IPS-15b (cell line): ENCODE measurements at regions not wholly inside any gene's neighbourhood (a gene's known extent, or its start where the extent isn't known, plus 50 kb on each side); places are given as distances from the start of the nearest gene placed in this dataset.

Experiments used
- H3K27me3 ChIP-seq: one replicate; pipeline ENCODE4 v1.6.1; 2013; ENCODE audit warnings: low read length; ENCODE audit not compliant: control insufficient read depth, insufficient read depth
- H3K36me3 ChIP-seq: one replicate; pipeline ENCODE4 v1.6.1; 2013; ENCODE audit warnings: low read length; ENCODE audit not compliant: control insufficient read depth, insufficient read depth
- H3K4me1 ChIP-seq: one replicate; pipeline ENCODE4 v1.6.1; 2013; ENCODE audit warnings: mild to moderate bottlenecking, low read length; ENCODE audit not compliant: control insufficient read depth, insufficient read depth
- H3K4me3 ChIP-seq: one replicate; pipeline ENCODE4 v1.5.1; 2013; ENCODE audit warnings: low read depth, low read length
- H3K9ac ChIP-seq: one replicate; pipeline ENCODE4 v1.6.1; 2013; ENCODE audit warnings: low read depth, mild to moderate bottlenecking, low read length
- H3K9me3 ChIP-seq: one replicate; pipeline ENCODE4 v1.6.1; 2013; ENCODE audit warnings: mild to moderate bottlenecking, low read length; ENCODE audit not compliant: control insufficient read depth, insufficient read depth

DNA sequence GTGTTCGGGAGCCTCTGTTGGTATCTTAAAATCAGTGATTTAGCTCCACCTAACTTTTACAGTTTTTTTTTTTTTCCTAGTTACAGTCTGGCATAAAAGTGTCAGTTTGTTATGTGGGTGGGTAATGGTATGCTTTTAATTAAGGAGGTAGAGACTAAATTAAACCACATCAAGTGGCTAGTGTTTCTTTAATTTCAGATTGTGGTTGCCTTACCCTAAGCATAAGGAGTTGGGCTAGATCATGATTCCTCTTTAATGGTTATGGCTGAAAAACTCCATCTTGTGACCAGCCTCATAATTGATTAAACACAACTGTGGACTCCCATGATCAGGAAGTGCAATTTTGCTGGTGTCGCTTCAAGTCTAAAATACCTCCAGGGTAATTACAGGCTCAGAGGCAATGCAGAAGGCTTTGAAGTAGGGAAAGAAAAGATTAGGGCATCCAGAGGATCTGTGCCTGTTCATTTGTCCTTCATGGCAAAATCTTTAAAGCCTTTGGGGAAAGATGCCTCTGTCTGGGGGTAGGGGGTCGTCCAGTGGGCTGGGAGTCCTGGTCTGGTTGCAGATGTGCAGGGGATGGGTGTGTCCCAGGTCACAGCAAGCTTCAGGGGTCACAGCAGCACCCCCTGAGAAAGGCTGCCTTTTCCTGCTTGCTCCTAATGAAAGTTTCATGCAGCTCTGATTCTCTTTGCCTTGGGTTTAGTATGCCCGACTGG lies 579.2 kb downstream of the BCL11A start:
- Histone ChIP-seq H3K9ac (no peak overlapping the region), H3K4me3 (no peak overlapping the region), H3K36me3 (no peaks in the 10 kb centered on the region), H3K27me3 (no peaks in the 10 kb centered on the region), H3K9me3 (no peaks in the 10 kb centered on the region), H3K4me1 (peaks cover 5% of the 10 kb centered on the region)

DNA sequence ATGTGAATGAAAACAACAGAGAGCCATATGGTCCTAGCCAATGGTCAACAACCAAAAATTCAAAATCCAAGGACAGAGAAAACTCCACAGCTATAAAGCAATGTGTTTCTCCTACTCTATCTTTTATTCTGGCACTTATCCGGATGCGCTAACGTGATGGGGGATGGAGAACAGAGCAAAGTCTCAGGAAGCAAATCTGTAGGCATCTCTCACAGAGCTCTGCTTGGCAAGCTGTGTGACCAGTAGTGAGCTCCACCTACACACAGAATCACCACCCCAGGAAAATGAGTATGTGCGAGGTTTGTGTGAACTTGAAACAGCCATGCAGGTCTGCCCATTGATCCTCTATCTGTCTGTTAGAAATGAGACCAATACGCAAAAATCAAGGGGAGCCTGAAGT lies 584.3 kb downstream of the BCL11A start:
- Histone ChIP-seq H3K4me1 (no peaks in the 10 kb centered on the region), H3K9ac (no peak overlapping the region), H3K9me3 (no peaks in the 10 kb centered on the region), H3K36me3 (no peaks in the 10 kb centered on the region), H3K27me3 (no peaks in the 10 kb centered on the region), H3K4me3 (no peak overlapping the region)

DNA sequence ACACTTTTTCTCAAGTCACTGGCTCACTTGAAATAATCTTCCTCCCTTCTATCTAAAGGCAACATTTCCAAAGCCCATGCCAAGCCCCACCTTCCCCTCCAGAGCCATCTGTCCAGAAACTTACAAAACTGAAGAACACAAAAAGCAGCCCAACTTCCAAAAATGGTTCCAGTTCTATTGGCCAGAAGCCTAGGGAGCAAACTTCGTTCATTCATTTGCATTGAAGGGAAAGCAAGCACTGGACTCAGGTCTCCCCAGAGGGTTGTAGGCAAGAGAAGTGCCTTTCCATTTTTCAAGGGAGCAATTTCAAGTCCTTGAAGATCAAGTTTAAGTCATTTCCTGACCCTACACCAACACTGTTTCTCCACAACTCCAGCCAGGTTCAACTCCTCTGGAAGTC lies 585.0 kb downstream of the BCL11A start:
- Histone ChIP-seq H3K27me3 (no peaks in the 10 kb centered on the region), H3K9ac (no peak overlapping the region), H3K4me1 (no peaks in the 10 kb centered on the region), H3K4me3 (no peak overlapping the region), H3K36me3 (no peaks in the 10 kb centered on the region), H3K9me3 (no peaks in the 10 kb centered on the region)

GRCh38 chr2:59967691-59968090 lies 585.8 kb downstream of the BCL11A start:
- H3K9me3 ChIP-seq, result no peaks in the 10 kb centered on the region
- no peak overlapping the region for H3K9ac ChIP-seq
- no peaks in the 10 kb centered on the region for H3K4me1 ChIP-seq
- no peaks in the 10 kb centered on the region for H3K27me3 ChIP-seq
- no peak overlapping the region for H3K4me3 ChIP-seq
- H3K36me3 ChIP-seq, result no peaks in the 10 kb centered on the region

DNA sequence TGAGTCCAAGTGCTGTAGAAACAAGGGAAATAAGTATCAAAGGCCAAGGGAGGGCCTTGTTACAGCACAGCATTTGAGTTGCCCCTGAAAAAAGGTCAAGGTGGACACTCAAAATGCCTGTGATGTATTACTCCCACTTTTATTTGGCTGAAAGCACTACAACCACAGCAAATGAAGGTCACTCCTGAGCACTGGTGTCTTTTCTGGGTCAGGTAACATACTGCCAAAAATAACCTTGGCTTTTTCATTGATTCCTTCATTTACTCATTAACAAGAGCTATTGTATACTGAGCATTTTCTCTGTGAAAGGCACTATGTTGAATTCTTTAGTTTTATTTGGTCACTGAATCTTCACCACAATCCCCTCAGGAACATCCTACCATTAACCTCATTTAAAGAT lies 590.3 kb downstream of the BCL11A start:
- Histone ChIP-seq H3K9me3 (no peaks in the 10 kb centered on the region), H3K36me3 (no peaks in the 10 kb centered on the region), H3K4me3 (no peak overlapping the region), H3K27me3 (no peaks in the 10 kb centered on the region), H3K4me1 (peaks cover 13% of the 10 kb centered on the region), H3K9ac (no peak overlapping the region)

DNA sequence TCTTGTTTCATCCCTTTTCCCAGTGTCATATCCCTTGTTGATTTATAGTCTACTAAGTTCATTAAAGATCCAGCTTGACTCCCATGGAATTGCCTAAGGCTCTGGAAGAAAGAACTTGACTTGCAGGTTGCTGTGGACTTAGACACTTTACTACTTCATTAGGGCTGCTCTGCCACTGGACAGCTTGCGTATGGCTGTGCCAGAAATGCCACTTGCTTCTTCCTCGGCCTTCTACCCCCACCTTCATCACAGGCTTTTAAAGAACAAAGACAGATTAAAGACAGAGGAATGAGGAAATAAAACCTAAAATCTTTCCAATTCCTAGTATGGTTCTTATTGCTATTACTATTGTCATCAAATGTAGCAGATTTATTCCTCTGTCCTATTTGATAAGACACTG lies 591.7 kb downstream of the BCL11A start:
- H3K9me3 ChIP-seq, result no peaks in the 10 kb centered on the region
- no peak overlapping the region for H3K4me3 ChIP-seq
- no peaks in the 10 kb centered on the region for H3K27me3 ChIP-seq
- H3K36me3 ChIP-seq, result no peaks in the 10 kb centered on the region
- H3K9ac ChIP-seq, result no peak overlapping the region
- H3K4me1 ChIP-seq, result peaks cover 13% of the 10 kb centered on the region

GRCh38 chr2:59959944-59960343 lies 593.5 kb downstream of the BCL11A start:
- no peak overlapping the region for H3K4me3 ChIP-seq
- H3K9me3 ChIP-seq, result no peaks in the 10 kb centered on the region
- no peak overlapping the region for H3K9ac ChIP-seq
- H3K36me3 ChIP-seq, result no peaks in the 10 kb centered on the region
- no peaks in the 10 kb centered on the region for H3K27me3 ChIP-seq
- H3K4me1 ChIP-seq, result peaks cover 13% of the 10 kb centered on the region

GRCh38 chr2:59957504-59957903 lies 596.0 kb downstream of the BCL11A start:
- Histone ChIP-seq H3K4me1 (peaks cover 13% of the 10 kb centered on the region), H3K9me3 (no peaks in the 10 kb centered on the region), H3K9ac (no peak overlapping the region), H3K36me3 (no peaks in the 10 kb centered on the region), H3K4me3 (no peak overlapping the region), H3K27me3 (no peaks in the 10 kb centered on the region)

GRCh38 chr2:59956981-59957380 lies 596.5 kb downstream of the BCL11A start:
- H3K27me3 ChIP-seq, result no peaks in the 10 kb centered on the region
- H3K4me1 ChIP-seq, result peaks cover 13% of the 10 kb centered on the region
- no peaks in the 10 kb centered on the region for H3K9me3 ChIP-seq
- no peak overlapping the region for H3K9ac ChIP-seq
- no peaks in the 10 kb centered on the region for H3K36me3 ChIP-seq
- H3K4me3 ChIP-seq, result no peak overlapping the region

- H3K4me3 ChIP-seq, result no peak overlapping the region
- no peaks in the 10 kb centered on the region for H3K36me3 ChIP-seq
- no peaks in the 10 kb centered on the region for H3K4me1 ChIP-seq
- no peaks in the 10 kb centered on the region for H3K27me3 ChIP-seq
- no peak overlapping the region for H3K9ac ChIP-seq
- H3K9me3 ChIP-seq, result no peaks in the 10 kb centered on the region
Measured at GRCh38 chr2:59947917-59948541, 605.4 kb downstream of the BCL11A start.

DNA sequence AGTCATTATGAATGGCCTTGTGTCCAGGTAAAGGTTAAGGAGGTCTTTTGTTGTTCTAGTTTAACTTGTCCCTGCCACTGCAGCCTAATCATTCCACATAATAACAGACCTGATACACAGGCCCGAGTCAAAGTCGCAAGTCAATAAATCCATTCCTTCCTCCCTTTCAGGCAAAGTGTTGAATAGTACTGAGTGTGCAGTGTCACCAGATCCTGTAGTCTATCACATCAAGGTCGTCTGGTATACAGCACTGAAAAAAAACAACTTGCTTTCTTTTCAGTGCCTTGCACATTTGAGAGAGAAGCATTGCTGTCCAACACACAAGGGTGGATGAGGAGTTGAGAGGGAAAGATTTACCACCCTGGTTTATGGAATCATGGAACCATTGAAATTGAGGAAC lies 606.2 kb downstream of the BCL11A start:
- Histone ChIP-seq H3K27me3 (no peaks in the 10 kb centered on the region), H3K9ac (no peak overlapping the region), H3K9me3 (no peaks in the 10 kb centered on the region), H3K36me3 (no peaks in the 10 kb centered on the region), H3K4me1 (no peaks in the 10 kb centered on the region), H3K4me3 (no peak overlapping the region)

GRCh38 chr2:59939236-59939635 lies 614.2 kb downstream of the BCL11A start:
- Histone ChIP-seq H3K36me3 (no peaks in the 10 kb centered on the region), H3K4me3 (no peak overlapping the region), H3K9me3 (no peaks in the 10 kb centered on the region), H3K9ac (no peak overlapping the region), H3K27me3 (no peaks in the 10 kb centered on the region), H3K4me1 (no peaks in the 10 kb centered on the region)
